ENCODE measurements at regions not wholly inside any gene's neighbourhood (a gene's known extent, or its start where the extent isn't known, plus 50 kb on each side); places are given as distances from the start of the nearest gene placed in this dataset.
"Not testable (repeated sequence)": the region's sequence is repeated elsewhere in the genome, so short reads cannot be mapped to it uniquely, and the experiment has no call there.

- no peaks in the 10 kb centered on the region for H3K27me3 Mint-ChIP-seq (ENCODE audit: insufficient read depth)
- H3K27ac Mint-ChIP-seq = no peak overlapping the region
- no peak overlapping the region for H3K4me3 Mint-ChIP-seq
- no peak for TF ChIP-seq CTCF (IDR thresholded peaks at IDR 0.05)
- DNase-seq = no peak
- no peaks in the 10 kb centered on the region for H3K9me3 Mint-ChIP-seq
- H3K36me3 Mint-ChIP-seq (ENCODE audit: low read depth) = no peaks in the 10 kb centered on the region
- H3K4me1 Mint-ChIP-seq (ENCODE audit: low read depth) = no peaks in the 10 kb centered on the region
Measured at GRCh38 chrX:85666471-85666870, 287.0 kb upstream of the POF1B start.

- not testable (repeated sequence) for H3K4me1 Mint-ChIP-seq (ENCODE audit: low read depth); H3K36me3 Mint-ChIP-seq (ENCODE audit: low read depth); H3K27me3 Mint-ChIP-seq (ENCODE audit: insufficient read depth); H3K27ac Mint-ChIP-seq; H3K9me3 Mint-ChIP-seq; H3K4me3 Mint-ChIP-seq; DNase-seq
Measured at GRCh38 chrX:85663970-85664369, 284.5 kb upstream of the POF1B start.

- Mint-ChIP-seq H3K4me3 (no peak overlapping the region), H3K36me3 (ENCODE audit: low read depth) (no peaks in the 10 kb centered on the region), H3K4me1 (ENCODE audit: low read depth) (no peaks in the 10 kb centered on the region), H3K27ac (no peak overlapping the region), H3K9me3 (peaks cover 4% of the 10 kb centered on the region), H3K27me3 (ENCODE audit: insufficient read depth) (no peaks in the 10 kb centered on the region)
- TF ChIP-seq CTCF (IDR thresholded peaks at IDR 0.05) = no peak
- DNase-seq = no peak
Measured at GRCh38 chrX:85630901-85631300, 251.4 kb upstream of the POF1B start.

GRCh38 chrX:85627363-85627762 is 247.9 kb upstream of the POF1B start:
- Mint-ChIP-seq H3K36me3 (ENCODE audit: low read depth) (no peaks in the 10 kb centered on the region), H3K27me3 (ENCODE audit: insufficient read depth) (no peaks in the 10 kb centered on the region), H3K4me3 (no peak overlapping the region), H3K27ac (no peak overlapping the region), H3K9me3 (peaks cover 4% of the 10 kb centered on the region), H3K4me1 (ENCODE audit: low read depth) (no peaks in the 10 kb centered on the region)
- no peak for TF ChIP-seq CTCF (IDR thresholded peaks at IDR 0.05)
- DNase-seq = no peak

- H3K9me3 Mint-ChIP-seq = no peaks in the 10 kb centered on the region; the same call in 1 of the 2 replicates
- H3K27me3 Mint-ChIP-seq (ENCODE audit: insufficient read depth) = no peaks in the 10 kb centered on the region
- H3K4me3 Mint-ChIP-seq = no peak overlapping the region
- no peak for DNase-seq
- no peaks in the 10 kb centered on the region for H3K36me3 Mint-ChIP-seq (ENCODE audit: low read depth)
- TF ChIP-seq CTCF (IDR thresholded peaks at IDR 0.05) = no peak
- H3K27ac Mint-ChIP-seq = no peak overlapping the region
- H3K4me1 Mint-ChIP-seq (ENCODE audit: low read depth) = no peaks in the 10 kb centered on the region
Measured at GRCh38 chrX:85622635-85623034, 243.2 kb upstream of the POF1B start.

GRCh38 chrX:85620466-85620865 is 241.0 kb upstream of the POF1B start:
- Mint-ChIP-seq H3K9me3 (no peaks in the 10 kb centered on the region), H3K27ac (no peak overlapping the region), H3K27me3 (ENCODE audit: insufficient read depth) (no peaks in the 10 kb centered on the region), H3K4me1 (ENCODE audit: low read depth) (no peaks in the 10 kb centered on the region), H3K36me3 (ENCODE audit: low read depth) (no peaks in the 10 kb centered on the region), H3K4me3 (no peak overlapping the region)
- TF ChIP-seq CTCF (IDR thresholded peaks at IDR 0.05) = no peak
- DNase-seq = no peak

All from HFFc6 (cell line).